ENCODE measurements at regions not wholly inside any gene's neighbourhood (a gene's known extent, or its start where the extent isn't known, plus 50 kb on each side); places are given as distances from the start of the nearest gene placed in this dataset.
A peak's percentile ranks its signal among the peaks of the same experiment; 100 is the strongest.
"Not testable (repeated sequence)": the region's sequence is repeated elsewhere in the genome, so short reads cannot be mapped to it uniquely, and the experiment has no call there.

DNA sequence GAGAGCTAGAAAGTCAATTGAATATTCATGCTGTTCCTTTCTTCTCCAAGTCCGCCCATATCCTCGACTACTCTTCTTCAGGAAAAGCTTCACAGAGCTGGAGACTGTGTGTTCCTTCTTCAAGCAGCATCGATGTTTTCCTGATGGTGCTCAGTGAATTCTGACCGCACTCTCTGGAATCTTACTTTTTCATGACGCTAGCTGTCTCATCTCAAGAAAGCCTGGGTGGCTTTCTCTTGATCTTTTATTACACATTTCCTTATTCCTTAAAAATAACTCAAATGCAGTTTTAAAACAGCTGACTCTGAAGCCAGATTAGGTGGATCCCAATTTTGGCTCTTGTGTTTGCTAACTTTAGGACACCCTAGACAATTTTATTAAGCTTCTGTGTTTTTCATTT, 1245.1 kb upstream of the LRRTM1 start:
- no peak for DNase-seq

DNA sequence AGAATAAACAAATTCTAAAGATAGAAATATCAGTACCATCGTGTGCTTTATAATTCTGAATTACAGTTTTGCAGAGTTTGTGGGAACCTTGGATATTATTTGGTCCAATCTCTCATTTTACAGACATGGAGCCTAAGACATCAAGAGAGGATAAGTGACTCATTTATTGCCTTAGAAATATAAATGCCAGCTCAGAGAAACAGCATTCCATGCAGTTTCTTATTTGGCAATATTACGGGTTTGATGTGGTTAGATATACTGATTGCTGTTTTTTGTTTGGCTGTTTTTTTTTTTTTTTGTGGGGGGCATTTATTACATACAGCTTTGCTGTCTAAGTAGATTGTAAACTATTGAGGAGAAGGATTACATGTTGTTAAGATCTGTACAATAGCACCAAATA, 1241.1 kb upstream of the LRRTM1 start:
- no peak for DNase-seq

DNA sequence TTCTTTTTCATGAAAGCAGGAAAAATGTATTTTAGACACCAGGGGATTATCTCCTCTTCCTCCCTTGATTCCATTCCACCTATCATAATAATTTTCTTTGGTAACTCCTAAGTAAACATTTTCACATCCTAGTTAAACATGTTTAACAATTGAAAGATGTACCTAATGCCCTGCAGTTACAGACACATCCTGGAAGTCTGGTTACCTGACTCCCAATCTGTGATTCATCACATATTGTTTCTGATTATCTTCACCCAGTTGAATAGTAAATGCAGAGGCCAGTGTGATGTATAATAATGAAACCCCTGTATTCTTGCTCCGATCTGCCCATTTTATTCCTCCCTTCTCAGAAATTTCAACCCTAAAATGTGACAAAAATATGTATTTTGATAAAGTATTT, 1237.6 kb upstream of the LRRTM1 start:
- DNase-seq = no peak

DNA sequence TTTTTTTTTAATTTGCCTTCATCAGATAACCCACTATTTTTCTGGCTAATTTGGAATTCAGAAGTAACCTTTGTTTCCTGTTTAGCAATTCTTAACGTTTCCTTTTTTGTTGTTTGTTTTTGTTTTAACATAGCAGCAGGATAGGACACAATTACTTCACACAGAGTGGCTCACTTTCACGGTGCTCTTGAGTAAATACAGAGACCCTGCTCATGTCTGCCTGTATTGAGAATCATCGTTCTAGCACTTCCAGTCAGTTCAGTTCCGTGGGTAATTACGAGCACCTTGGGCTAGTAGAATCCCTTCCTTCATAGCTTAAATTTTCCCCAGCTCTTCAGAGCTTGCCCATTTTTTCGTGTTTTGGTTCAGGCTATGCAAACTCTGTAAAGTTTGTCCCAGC, 1225.4 kb upstream of the LRRTM1 start:
- DNase-seq = no peak

DNA sequence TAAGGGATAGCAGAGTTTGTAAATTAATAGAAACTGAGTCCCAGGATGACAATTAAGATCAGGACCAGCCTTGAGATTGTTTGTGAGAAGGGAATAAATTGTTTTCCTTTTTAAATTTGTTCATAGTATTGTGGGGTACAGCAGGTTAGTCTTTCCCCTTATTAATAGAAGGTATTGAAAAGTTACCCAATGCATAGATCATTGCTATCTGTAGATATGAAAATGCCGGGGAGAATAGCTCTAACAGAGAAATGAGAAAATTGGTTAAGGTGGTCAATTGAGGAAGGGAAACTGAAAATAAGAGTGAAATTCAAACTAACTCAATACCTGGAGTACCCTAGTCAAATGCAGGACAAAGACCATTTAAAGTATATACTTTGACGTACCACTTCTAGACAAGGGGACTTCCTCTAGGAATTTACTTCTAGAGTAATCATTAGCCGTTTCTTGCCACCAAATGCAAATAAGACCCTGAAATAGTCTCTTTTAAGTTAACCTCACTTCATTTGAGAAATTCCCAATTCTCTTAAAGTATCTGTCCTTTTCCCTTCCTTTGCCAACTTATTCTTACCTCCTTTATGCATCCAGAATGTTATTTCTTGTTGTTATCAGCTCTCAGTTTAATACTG, 1224.4 kb upstream of the LRRTM1 start:
- DNase-seq = no peak

DNA sequence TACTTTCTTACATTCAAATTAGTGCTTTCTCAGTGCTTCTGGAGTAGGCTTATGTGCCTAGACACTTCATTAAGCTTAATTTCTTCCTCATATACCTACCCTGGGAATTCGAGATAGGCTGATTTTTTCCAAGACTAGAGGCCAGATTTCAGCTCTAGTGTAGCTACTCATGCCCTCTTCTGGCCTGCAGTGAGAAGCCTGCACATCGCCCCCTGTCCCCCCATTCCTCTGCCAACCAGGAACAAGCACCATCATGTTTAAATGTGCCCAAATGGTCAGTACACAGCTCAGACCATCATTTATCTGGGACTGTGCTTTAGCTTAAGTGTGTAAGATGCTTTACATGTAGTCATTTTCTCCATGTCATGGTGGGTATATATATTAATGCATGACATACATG, 1218.8 kb upstream of the LRRTM1 start:
- DNase-seq = no peak

DNA sequence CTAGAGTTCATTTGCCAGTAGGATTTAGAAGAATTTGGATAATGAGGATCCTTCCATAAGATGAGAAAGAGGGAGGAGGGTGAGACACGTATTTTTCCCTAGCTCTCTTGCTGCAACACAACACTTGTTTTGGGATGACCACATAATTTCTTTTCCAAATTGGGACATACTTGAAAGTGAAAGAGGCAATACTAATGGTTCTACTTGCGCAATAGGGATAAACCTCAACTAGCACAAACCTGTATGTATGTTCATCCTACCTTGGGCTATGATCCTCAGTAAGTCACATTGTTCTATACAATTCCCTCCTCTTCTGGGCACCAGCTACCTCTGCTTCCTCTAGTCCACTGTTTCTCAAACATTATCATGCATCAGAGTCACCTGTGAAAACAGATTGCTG, 1208.8 kb upstream of the LRRTM1 start:
- DNase-seq = no peak

DNA sequence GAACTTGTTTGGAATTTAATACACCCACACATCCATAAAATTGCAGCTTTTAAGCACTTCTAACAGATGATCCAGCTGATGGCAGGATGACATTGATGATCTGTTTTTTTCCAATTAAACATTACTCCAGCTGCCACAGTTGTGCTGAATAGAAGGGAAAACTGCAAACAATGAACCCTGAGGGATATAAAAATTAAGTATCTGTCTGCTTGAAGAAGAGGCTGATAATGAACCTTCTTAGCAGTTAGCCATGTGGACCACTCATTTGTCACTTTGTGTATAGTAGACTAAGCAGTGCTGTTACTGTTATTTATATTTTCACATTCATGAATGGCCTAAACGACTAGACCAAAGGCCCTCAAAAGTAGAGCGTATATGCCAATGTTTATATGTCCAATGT, 1201.0 kb upstream of the LRRTM1 start:
- no peak for DNase-seq

DNA sequence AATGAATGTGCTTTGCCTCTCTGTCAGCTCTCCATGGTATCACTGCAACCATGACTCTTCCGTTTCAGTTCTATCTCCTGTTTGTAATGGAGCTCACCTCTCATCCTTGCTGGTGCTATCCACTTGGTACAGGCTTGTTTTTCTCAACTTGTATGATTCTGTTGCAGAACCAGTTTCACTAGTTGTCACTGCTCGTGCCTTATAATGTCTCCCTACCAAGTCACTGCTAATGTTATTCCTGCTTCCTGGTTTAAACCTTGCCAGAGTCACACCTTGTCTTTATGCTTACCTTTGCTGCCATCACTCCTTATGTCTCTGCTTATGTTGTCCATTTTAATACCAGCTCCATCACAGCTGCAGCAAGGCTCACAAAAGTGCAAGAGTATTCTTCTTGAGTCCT, 1191.0 kb upstream of the LRRTM1 start:
- DNase-seq = no peak

DNA sequence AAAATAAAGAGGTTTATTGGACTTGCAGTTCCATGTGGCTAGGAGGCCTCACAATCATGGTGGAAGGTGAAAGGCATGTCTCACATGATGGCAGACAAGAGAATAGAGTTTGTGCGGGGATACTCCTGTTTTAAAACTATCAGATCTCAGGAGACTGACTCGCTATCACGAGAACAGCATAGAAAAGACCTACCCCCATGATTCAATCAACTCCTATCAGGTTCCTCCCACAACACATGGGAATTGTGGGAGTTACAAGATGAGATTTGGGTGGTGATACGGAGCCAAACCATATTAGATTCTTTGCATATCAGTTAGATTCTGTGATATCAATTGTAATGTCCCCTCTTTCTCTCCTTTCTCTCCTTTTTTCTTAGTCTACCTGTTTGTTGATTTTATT, 1178.7 kb upstream of the LRRTM1 start:
- no peak for DNase-seq

DNA sequence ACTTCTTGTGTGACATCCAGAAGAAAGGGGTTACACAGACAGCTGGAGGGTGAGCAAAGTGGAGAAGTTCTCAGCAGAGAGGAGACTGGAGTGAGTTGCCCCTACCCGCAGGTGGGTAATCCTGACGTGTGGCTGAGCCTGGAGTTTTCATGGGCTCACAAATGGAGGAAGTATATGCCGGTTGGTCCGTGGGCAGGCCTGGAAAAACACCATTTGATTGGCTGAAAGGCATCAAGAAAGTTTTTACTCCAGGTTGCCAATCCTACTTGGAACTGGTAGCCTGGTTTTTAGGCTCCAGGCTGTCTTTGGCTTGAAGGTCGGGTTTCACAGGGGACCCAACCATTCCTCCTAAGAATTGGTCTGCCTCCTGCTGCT, 1177.4 kb upstream of the LRRTM1 start:
- no peak for DNase-seq

DNA sequence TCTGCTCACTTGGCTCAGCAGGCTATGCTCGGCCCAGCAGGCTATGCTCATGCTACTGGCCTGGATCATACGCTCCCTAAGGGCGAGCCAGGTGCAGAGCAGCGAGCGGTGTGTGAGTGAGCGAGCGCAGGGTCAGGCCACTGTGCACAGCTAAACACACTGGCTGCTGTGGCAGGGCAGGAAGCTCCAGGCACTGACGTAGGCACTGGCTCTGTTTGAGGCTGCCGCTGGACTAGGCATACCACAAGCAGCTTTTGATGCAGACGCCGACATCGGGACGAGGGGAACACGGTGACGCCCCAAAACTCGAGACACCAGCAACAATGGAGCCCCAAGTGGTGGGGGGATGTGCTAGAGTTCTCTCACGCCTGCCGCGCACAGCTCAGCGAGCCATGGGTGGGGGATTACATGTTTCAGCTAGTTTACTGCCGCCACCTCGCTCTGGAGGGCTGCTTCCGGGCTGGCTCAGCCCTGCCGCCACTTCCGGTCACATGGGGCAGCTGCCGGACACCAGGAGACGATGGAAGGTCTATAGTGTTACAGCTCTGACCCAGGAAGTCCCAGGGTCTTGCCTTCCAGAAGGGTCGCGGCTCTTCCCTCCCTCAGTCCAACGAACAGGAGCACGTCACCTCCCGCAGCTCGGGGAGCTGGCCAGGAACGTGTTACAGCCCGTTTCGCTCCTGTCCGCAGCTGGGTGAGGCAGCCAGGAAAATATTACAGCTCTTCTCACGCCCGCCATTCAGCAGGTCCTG, 1176.9 kb upstream of the LRRTM1 start:
- DNase-seq = no peak

DNA sequence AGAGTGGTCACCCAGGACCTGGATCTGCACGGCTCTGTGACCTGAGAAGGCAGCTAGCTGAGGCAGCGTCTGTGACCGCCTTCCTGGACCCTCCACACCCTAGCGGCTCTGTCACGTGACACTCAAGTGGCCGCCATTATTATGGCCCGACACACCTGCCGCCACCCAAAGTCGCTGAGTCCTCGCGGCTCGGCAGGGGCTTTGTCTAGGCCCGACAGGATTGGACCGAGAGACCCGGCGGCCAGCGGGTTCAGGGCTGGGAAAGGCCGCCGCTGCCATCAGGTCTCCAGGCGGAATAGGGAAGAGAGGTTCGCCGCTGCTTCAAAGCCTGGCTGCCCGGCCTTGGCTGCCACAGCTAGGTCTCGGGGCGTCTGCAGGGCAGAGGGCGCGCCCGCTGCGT, 1162.5 kb upstream of the LRRTM1 start:
- no peak for DNase-seq

DNA sequence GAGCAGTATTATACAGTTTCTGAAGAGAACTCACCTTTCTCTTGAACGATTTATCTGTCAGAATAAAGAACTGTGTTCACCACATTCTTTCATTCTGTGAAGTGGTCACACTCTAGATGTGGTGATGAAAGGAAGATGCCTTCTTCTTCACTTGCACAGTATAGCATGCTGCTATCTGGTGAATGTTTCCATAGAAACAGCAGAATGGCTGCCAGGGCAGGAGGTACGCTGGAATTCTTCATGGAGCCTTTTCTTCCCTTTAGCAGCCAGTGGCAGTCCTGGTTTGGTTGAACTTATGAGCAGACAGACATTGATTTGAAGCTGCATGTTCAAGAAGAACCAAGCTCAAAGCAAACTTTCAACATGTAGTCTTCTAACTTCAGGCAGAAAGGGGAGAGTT, 1157.9 kb upstream of the LRRTM1 start:
- DNase-seq = no peak

DNA sequence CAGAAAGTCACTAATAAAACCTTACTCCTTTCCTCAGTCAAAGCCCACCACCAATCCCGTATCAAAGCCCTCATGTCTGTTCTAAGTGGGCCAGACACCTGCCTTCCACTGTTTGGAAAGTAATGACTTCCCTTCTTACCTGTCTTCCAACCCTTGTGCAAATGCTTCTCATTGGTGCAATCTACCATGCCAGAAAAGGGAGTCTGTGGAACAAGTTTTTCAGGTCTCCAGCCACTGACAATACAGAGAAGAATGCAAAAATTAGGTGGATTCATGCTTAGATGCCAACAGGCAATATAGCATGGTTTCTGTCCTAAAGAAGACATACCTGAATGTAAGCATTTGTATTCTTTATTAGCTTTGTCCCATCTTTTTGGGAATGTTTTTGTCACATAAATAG, 1140.6 kb upstream of the LRRTM1 start:
- no peak for DNase-seq

DNA sequence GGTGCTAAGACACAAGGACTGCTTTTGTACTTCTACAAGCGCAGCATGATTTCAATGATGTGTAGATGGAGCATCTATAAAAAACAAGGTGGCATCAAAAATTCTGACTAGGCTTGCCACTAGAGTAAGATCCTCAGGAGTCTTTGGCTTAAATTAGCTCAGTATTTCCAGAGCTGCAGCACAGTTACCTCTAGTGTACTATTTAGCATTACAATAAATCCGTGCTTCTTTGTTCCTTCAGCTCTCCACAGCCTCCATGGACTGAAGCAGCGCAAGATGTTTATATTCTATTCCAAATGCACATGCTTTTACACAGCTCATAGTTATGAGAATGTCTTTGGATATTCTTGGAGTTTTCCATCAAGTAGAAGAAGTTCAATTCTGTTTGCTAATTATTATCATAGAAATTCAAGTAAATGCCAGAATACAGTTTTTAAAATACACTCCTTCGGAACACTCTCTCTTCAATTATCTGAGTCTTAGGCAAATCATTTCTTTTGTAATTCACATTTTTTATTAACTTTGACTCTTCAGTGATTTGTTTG, 1133.0 kb upstream of the LRRTM1 start:
- DNase-seq = no peak

DNA sequence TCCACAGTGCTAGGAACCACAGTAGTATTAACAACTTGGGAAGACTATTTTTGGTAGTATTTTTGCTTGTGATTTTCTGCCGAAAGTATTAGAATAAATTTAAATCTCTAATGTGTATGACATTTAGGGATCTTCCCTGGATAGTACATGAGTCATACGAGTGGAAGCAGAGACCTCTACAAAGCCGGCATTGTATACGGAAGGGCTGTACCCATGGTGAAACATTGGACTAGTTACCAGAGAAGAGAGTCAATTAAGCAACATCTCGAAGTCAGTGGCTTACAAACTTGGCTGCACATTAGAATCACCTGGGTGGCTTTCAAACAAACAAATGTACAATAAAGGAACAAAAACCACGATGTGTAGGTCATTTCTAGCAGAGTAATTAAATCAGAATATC, 1131.7 kb upstream of the LRRTM1 start:
- DNase-seq = no peak

DNA sequence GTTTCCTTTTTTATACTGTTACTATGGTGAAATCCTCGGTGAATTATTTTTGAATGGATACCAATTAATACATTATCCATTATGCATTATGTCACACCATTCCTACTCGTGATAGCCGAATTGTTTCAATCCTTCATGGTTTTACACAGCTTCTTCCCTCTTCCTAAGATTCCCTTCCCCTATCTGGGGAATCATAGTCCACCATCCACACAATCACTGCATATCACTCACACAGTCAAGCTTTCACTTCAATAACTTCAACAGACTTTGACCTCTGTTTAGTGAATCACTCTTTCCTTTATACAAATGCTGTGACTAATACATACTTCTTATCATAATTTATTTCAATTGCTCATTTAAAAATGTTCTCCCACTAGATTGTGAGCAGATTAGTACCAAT, 1108.1 kb upstream of the LRRTM1 start:
- no peak for DNase-seq

DNA sequence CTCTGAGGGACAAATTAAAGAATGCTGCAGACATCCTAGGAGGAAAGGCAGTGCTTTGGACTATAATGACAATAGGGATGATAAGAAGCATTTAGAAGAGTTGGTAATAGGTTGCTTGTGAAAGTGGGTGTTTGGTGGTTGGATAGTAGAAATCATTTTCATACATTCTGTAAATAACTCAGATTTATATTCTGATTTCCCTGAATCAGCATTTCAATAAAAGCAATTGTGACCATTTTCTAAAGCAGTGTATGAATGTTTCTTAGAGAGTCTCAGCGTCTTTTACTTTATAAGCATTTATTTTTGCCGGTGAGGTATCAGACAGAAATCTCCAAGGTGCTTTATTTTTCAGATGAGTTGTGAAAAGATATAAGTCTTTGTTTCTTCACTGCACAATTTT, 1099.0 kb upstream of the LRRTM1 start:
- DNase-seq = no peak

DNA sequence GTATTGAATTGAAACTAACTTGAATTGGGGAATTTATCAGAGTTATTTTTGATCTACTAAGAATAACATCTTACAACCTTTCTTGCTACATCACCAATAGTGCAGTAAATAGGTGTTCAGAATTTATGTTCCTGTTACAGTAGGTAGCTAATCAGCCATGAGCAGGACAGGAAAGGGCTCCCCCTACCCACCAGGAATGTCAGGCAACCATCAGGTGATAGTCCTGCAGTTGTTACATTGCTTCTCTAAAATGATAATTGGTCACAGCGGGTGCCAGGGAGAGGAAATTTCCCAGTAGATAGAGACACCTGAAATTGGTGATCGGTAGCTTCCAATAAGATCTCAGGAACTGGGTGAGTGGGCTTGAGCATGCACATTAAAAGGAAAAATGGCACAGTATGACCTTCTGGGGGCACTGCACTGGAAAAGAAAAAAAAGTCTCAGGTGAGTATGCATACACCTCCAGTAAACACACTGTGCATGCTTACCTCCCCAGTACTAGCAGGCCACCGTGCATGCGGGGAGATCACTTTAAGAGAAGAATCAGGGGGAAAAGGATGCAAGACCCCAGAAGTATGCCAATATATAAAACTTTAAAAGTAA, 1092.0 kb upstream of the LRRTM1 start:
- no peak for DNase-seq

DNA sequence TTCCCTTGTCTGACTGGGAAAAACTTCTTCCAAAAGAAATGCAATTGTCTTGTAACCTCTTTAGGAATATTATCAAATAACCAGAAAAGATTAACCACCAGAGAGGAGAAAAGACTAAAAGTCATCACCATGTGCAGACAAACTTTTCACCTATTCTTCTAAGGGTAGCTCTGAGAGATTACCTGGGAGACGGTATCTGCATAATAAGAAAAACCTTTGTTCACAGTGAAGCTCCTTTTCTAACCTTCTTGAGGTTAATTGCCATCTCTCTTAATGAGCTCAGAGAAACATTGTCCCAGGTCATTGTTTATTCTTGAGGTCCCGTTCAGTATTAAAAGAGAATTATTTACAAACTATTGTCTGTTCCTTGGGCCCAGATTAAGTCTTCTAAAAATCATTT, 1091.2 kb upstream of the LRRTM1 start:
- no peak for DNase-seq

DNA sequence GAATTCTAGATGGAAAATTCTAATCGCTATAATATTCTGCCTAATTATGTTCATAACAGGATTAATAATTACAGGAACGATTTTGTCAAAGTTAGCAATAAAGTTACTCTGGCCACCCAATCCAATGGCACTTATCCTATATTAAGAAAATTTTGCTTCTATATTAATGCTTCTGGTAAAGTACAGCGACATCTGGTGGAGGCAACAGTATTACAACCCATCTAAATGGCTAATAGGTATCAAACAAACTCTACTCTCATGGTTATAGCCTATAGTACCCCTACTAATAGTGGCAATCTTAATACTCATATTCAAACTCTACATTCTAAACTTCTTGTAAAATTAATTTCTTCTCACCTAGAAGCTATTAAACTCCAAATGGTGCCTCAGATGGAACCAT, 1084.7 kb upstream of the LRRTM1 start:
- peak in 1 of 2 donors; percentile 2 for DNase-seq

DNA sequence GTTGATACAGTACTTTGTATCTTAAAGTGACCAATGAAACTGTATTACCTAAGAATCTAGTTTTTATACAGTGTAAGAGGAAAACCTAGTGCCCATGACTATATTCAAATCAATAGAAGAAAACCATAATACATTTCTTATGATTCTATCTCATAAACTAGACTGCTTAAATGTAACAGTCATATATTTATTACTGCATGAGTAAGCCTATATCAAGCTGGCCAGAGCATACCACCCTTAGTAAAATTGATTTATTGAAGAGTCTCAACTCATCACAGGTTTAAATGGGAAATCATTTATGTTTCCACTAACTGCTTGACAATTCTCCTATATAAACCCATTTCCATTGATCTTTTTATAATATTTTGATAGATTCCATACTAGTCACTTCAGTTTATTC, 1059.2 kb upstream of the LRRTM1 start:
- no peak for DNase-seq

DNA sequence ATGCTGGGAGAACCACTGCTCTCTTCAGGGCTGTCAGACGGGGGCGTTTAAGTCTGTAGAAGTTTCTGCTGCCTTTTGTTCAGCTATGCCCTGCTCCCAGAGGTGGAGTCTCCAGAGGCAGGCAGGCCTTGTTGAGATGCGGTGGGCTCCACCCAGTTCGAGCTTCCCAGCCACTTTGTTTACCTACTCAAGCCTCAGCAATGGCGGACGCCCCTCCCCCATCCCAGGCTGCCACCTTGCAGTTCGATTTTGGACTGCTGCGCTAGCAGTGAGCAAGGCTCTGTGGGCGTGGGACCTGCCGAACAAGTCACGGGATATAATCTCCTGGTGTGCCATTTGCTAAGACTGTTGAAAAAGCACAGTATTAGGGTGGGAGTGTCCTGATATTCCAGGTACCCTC, 1057.9 kb upstream of the LRRTM1 start:
- DNase-seq = not testable (repeated sequence)
